ENCODE measurements at regions not wholly inside any gene's neighbourhood (a gene's known extent, or its start where the extent isn't known, plus 50 kb on each side); places are given as distances from the start of the nearest gene placed in this dataset.

DNA sequence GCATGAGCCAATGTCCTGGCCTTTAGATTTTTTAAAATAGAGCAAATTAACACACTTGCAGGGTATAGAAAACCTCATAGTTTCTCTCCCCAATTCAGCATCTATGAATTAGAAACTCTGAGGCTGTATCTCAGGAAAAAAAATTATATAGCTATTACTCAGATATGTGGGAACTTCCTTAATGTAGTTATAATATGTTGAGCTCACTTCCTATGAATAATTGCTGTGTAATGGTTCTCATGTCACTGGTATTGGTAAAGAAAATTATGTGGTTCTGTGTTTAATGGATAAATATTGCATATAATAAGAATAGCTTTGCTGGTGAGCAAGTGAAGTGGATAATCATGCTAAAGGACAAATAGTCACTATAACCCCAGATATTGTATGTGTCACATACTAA, 2019.8 kb downstream of the NCAM2 start (continued):
- TF ChIP-seq, protein P1, sequence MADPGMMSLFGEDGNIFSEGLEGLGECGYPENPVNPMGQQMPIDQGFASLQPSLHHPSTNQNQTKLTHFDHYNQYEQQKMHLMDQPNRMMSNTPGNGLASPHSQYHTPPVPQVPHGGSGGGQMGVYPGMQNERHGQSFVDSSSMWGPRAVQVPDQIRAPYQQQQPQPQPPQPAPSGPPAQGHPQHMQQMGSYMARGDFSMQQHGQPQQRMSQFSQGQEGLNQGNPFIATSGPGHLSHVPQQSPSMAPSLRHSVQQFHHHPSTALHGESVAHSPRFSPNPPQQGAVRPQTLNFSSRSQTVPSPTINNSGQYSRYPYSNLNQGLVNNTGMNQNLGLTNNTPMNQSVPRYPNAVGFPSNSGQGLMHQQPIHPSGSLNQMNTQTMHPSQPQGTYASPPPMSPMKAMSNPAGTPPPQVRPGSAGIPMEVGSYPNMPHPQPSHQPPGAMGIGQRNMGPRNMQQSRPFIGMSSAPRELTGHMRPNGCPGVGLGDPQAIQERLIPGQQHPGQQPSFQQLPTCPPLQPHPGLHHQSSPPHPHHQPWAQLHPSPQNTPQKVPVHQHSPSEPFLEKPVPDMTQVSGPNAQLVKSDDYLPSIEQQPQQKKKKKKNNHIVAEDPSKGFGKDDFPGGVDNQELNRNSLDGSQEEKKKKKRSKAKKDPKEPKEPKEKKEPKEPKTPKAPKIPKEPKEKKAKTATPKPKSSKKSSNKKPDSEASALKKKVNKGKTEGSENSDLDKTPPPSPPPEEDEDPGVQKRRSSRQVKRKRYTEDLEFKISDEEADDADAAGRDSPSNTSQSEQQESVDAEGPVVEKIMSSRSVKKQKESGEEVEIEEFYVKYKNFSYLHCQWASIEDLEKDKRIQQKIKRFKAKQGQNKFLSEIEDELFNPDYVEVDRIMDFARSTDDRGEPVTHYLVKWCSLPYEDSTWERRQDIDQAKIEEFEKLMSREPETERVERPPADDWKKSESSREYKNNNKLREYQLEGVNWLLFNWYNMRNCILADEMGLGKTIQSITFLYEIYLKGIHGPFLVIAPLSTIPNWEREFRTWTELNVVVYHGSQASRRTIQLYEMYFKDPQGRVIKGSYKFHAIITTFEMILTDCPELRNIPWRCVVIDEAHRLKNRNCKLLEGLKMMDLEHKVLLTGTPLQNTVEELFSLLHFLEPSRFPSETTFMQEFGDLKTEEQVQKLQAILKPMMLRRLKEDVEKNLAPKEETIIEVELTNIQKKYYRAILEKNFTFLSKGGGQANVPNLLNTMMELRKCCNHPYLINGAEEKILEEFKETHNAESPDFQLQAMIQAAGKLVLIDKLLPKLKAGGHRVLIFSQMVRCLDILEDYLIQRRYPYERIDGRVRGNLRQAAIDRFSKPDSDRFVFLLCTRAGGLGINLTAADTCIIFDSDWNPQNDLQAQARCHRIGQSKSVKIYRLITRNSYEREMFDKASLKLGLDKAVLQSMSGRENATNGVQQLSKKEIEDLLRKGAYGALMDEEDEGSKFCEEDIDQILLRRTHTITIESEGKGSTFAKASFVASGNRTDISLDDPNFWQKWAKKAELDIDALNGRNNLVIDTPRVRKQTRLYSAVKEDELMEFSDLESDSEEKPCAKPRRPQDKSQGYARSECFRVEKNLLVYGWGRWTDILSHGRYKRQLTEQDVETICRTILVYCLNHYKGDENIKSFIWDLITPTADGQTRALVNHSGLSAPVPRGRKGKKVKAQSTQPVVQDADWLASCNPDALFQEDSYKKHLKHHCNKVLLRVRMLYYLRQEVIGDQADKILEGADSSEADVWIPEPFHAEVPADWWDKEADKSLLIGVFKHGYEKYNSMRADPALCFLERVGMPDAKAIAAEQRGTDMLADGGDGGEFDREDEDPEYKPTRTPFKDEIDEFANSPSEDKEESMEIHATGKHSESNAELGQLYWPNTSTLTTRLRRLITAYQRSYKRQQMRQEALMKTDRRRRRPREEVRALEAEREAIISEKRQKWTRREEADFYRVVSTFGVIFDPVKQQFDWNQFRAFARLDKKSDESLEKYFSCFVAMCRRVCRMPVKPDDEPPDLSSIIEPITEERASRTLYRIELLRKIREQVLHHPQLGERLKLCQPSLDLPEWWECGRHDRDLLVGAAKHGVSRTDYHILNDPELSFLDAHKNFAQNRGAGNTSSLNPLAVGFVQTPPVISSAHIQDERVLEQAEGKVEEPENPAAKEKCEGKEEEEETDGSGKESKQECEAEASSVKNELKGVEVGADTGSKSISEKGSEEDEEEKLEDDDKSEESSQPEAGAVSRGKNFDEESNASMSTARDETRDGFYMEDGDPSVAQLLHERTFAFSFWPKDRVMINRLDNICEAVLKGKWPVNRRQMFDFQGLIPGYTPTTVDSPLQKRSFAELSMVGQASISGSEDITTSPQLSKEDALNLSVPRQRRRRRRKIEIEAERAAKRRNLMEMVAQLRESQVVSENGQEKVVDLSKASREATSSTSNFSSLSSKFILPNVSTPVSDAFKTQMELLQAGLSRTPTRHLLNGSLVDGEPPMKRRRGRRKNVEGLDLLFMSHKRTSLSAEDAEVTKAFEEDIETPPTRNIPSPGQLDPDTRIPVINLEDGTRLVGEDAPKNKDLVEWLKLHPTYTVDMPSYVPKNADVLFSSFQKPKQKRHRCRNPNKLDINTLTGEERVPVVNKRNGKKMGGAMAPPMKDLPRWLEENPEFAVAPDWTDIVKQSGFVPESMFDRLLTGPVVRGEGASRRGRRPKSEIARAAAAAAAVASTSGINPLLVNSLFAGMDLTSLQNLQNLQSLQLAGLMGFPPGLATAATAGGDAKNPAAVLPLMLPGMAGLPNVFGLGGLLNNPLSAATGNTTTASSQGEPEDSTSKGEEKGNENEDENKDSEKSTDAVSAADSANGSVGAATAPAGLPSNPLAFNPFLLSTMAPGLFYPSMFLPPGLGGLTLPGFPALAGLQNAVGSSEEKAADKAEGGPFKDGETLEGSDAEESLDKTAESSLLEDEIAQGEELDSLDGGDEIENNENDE (IDR thresholded peaks at IDR 0.05; ENCODE audit: insufficient replicate concordance, low read length), result no peak
- TF ChIP-seq PHF8 (conservative IDR thresholded peaks at IDR 0.05; ENCODE audit: low read depth, low read length) (no peak), BCL11A (IDR thresholded peaks at IDR 0.05; ENCODE audit: low read depth in 2 of 2, low read length in 2 of 2) (no peak), BACH1 (IDR thresholded peaks at IDR 0.05; ENCODE audit: low read length) (no peak), RAD21 (IDR thresholded peaks at IDR 0.05 in 1 of 2, conservative IDR thresholded peaks at IDR 0.05 in 1 of 2; ENCODE audit: low read depth in 2 of 2, low read length in 2 of 2) (no peak), CBX5 (IDR thresholded peaks at IDR 0.05; ENCODE audit: low read depth, low read length) (no peak), POU5F1 (IDR thresholded peaks at IDR 0.05; ENCODE audit: low read depth, low read length) (no peak), JUN (IDR thresholded peaks at IDR 0.05; ENCODE audit: low read depth, low read length) (no peak)

All from H1 (cell line).